Hypothalamus (tissue), 51 donors: ENCODE measurements at regions not wholly inside any gene's neighbourhood (a gene's known extent, or its start where the extent isn't known, plus 50 kb on each side); places are given as distances from the start of the nearest gene placed in this dataset.
A peak's percentile ranks its signal among the peaks of the same experiment; 100 is the strongest.
"Not testable (repeated sequence)": the region's sequence is repeated elsewhere in the genome, so short reads cannot be mapped to it uniquely, and the experiment has no call there.

ENCODE experiments used
- DNase-seq, 51 donors: peaks; one replicate each; lab custom pipeline; 2025; lab: John Stamatoyannopoulos, UW

DNA sequence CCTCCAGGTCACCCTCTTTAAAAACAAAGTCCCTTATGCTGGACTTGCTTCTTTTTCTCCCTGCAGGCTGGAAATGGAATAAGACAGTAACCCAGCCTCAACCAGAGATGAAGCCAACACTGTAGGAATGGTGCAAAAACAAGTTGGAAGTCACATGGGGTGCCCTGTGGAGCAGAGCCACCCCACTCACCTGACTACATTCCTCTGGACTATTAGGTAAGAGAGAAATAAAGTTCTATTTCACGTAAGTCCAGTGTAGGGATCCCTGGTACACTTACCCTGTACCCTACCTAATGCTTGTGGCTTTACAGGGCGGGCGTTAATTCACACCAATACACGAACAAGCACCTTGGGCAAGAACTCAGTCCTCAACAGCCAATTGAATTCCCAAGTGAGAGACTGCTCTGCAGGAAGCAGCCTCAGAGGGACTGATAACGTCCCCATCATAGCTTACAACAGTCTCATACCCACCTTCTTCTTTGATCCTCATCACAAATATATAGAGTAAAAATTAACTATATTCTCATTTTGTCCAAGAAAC, 112.5 kb upstream of the FGGY start:
- no peak for DNase-seq

DNA sequence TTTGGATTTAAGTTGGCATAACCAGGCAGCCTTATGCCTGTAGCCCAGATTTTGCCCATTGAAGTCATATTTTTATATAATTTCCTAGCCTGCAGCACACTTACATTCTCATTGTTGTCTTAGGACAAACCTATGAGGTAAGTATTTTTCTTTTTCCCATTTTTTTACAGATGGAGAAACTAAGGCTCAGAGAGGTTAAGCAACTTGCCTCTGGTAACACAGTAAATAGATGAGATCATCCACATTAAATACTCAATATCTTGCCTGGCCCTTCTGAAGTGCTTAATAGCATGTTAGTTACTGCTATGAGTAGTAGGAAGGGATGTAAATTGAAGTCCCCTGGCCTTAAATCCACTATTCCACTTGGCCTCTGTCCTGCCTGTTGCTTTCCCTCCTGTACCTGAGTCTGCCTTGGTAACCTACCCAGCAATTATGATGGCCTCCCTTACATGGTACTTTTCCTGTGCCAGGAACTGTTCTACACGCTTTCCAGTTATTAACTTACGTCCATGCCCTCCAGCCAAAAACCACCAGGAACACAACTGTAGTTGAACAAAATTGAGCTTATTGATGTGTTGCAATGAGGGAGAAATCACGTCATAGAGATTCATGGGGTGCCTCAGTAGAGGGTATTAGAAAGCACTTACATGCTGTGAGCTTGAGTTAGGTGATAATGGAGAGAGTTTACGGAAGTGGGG, 111.6 kb upstream of the FGGY start:
- no peak for DNase-seq

DNA sequence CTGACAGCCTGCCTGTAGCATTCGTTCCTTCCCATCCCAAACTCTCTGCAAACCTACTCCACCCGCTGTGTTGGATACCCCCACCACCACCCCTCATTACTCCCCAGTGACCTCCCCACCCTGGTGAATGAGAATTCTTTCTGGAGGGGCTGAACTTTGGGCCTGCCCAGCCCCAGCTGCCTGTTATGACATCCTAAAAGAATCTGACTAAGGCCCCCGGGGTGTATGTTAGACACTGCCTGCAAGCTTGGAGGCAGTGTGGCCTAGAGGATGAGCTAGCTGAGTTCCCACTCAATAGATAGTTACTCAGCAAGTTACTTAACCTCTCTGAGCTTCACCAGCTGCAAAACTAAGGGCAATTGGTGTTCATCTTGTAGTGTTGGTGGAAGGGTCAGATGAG, 110.2 kb upstream of the FGGY start:
- DNase-seq, result no peak

DNA sequence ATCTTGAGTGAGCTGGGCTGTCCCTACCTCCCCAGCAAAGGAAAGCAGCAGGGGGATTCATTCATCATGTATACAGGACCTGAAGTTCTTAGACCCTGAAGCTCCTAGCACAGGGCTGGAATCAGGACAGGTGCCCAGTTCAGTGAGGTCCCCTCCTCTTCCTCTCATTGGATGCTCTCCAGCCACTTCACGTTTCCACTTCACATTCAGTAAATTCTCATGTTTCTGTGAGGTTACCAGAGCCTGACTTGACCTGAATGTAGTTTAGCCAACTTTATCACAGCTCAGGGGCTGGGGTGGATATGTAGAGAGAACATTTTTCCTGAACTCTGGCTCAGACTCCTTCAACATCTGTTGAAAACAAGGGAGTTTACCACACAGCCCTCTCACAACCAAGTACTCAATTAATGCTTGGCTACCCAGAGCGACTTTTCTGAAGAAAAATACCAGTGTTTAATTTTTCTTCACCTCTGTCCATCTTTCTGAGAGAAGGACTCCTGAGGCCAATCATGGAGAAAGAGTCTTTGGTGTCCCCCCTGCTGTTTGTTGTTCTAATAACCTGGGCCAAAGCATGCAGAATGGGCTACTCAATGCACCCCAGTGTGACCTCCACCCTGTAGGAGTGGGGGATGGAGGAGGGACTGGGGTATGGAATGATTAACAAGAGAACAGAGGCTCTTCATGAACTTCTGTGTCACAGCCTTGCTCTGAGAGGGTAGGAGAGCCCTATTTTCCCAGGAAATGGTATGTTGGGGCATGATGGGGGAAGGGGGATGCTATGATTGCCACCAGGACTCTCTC, 108.3 kb upstream of the FGGY start:
- DNase-seq, result no peak

DNA sequence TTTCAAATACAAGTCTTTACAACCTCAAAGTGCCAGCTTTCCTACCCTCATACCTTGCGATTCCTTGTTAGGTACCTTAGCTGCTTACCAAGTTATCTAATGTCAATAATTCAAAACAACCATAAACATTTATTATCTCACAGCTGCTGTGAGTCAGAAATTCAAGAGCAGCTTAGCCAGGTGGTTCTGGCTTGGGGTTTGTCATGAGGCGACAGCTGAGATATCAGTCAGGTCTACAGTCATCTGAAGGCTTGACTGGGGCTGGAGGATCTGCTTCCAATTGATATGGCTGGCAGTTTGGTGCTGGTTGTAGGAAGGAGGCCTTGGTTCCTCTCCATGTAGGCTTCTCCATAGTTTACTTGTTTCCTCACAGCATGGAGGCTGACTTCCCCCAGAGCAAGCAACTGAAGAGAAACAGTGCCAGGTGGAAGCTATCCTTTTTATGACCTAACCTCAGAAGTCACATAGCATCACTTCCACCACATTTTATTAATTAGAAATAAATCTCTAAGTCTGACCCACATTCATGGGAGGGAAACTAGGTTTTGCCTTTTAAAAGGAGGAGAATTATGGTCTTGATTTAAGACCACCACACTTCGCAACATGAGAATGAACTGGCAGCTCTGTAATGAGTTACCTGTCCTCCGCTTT, 103.3 kb upstream of the FGGY start:
- DNase-seq, result no peak

DNA sequence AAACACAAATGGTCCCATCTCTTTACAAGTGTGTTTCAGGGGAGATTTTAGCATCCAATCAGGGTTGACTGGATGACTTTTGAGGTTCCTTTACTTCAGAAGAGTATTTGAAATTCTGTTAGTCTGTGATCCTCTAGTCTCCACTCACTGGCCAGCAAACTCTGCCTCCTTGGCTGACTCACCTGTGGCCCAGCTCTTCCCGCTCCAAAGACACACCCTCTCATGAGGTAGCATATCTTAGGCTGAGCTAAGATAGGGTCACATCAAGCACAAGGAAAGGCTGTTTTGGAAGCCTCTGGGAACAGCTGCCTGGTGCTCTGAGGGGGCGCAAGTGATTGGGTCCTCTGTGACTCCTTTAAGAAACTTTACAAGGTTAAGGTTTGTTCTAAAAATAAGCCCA, 102.3 kb upstream of the FGGY start:
- DNase-seq, result no peak

DNA sequence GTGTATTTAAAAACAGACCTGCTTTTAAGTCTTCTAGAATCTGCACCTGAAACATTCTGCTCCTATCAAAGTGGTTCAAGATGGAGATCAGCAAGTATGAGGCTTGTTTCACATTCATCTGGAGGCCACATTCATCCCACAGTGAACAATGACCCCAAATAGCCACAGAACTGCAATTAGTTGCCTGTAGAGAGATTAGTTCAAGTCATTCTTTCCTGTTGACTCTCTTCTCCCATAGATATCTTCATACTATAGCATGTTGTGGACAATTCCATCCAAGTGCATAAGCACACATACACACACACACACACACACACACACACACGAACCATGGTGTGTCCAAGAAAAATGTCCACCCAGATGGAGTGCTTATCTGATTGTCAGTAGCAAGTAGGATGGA, 101.7 kb upstream of the FGGY start:
- no peak for DNase-seq

DNA sequence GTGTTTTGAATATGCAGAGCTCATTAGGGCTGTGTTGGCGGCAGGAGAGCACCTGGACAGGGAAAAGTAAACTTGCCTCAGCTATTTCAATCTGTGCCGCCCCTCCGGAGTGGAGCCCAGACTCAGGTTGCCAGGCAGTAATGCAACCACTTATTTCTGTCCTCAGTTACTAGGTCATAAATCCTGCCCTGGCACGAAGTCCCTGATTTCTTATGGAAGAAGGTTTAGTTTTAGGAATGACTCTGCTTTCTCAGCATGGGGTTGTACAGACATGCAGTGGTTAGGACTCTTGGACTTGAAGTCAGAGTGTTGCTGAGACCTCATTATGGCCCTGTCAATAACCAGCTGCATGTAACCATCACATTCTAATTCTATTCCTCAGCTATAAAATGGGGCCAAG, 98.3 kb upstream of the FGGY start:
- DNase-seq, result no peak

DNA sequence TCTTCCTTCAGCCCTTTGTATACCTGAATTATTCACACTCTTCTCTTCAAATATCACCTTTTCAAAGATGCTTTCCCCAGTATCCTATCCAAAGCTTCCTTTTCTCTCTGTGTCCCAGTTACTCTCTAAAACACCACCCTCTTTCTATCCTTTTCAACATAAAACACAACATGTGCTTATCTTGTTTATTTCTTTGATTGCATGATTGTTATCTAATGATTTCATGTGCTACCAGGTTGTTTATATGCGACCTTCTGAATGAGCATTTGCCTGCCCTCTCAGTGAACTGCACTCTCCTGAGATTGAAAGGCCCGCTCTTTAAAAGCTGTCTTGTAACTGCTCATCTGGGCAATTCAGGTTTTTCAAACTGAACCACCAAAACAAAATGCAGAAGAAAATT, 97.7 kb upstream of the FGGY start:
- DNase-seq, result no peak

DNA sequence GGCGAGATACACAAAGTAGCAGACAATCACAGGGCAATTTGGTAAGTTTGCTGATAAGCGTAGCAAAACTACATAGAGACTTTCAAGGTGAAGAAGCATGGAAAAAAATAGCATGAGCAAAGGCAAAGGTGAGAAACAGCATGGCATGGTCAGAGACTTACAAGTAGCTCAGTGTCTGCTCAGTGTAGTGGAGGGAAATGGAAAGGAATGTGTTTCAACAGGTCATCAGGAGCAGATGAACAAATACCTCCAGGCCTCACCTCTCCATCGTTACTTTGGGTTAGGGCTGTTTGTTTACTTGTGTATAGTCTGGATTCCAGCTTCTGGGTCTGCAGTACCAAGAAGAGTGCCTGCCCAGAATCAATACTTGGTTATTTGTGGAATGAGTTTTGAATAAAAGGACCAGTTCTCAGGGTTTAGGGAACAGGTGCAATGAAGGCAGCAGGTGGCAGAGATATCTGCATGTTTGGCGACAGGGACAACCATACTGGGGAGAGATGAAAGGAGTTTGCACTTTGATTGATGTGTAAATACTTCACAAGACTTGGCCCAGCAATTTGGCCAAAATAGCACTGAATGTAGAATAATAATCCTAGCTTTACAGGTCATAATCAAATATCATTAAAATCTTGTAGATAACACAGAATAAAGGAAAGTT, 97.0 kb upstream of the FGGY start:
- no peak for DNase-seq

DNA sequence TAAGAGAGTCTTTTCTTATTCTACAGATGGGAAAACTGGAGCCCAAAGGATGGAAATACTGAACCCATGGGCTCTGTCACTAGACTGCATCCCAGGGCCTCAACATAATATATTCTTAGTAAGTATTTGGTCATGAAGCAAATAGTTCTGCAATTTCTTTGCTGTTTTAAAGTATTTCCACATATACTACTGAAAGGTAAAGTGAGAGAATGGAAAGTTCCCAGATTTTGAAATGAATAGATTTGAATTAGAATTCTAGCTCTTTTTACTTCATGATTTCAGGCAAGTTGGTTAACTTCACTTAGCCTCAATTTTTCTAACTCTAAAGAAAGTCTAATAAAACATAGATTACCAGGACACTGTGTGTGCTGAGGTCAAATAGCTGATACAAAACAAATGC, 95.6 kb upstream of the FGGY start:
- DNase-seq, result no peak

DNA sequence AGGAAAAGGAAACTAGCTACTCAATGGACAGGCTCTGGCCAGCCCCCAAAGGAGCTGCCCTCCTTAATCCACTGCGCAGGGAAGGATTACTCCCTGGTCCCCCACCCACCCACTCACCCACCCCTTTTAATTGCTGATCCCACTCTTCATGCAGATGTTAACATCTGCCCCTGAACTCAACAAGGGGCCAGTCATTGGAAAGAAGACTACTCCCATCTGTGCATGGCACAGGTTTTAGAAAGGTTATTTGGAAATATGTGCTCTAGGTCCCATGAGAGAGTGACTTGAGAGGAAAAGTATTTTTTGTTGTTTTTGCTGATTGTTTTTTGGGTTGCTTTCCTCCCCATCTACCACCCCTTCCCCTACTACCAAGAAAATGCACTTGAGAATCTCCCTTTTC, 94.4 kb upstream of the FGGY start:
- DNase-seq, result no peak

DNA sequence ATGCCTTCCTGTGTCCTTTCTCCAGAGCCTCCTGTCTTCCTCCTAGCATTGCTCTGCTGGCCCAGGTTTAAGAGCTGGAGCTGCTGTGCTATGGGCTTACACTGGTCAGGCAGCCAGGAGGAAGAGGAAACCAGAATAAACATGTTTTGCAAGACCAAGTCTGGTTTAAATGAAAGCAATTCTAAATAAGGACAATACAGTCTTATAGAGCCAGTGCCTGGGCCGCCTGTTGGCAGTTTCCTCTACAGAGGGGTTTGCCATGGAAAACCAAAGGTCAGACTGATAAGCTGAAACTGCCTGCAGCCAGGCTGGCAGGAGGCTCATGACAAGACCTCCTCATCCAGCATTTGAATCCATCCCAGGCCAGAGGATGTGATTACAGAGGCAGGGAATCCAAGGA, 92.9 kb upstream of the FGGY start:
- peak in 6 of 51 donors; percentile 1 to 8 (median 2) for DNase-seq

DNA sequence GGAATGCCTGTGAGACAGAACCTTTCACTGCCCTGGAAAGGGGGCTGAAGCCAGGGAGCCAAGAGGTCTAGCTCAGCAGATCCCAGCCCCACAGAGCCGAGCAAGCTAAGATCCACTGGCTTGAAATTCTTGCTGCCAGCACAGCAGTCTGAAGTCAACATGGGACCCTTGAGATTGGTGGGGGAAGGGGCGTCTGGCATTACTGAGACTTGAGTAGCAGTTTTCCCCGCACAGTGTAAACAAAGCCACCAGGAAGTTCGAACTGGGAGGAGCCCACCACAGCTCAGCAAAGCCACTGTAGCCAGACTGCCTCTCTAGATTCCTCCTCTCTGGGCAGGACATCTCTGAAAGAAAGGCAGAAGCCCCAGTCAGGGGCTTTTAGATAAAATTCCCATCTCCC, 90.3 kb upstream of the FGGY start:
- not testable (repeated sequence) for DNase-seq

DNA sequence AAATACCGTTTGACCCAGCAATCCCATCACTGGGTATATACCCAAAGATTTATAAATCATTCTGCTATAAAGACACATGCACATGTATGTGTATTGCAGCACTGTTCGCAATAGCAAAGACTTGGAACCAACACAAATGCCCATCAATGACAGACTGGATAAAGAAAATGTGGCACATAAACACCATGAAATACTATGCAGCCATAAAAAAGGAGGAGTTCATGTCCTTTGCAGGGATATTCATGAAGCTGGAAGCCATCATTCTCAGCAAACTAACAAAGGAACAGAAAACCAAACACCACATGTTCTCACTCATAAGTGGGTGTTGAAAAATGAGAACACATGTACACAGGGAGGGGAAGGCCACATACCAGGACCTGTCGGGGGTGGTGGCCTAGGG, 86.5 kb upstream of the FGGY start:
- not testable (repeated sequence) for DNase-seq

DNA sequence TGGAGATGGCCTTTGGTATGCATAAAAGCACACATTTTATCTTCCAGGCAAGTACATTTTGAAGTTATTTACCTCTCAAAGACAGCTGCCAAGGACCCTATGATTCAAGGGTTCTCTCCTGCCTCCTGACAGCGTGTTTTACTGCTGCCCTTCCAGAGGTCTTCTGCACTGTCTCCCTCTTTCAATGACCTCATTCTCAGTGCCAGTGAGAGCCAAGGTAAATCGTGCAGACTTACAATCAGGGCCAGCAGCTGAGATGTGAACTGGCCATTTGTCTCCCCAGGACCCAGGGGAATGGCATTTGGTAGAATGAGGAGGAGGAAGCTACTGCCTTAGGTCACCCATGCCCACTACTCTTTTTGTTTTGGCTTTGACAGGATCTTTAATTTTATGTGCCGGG, 84.2 kb upstream of the FGGY start:
- DNase-seq, result no peak

DNA sequence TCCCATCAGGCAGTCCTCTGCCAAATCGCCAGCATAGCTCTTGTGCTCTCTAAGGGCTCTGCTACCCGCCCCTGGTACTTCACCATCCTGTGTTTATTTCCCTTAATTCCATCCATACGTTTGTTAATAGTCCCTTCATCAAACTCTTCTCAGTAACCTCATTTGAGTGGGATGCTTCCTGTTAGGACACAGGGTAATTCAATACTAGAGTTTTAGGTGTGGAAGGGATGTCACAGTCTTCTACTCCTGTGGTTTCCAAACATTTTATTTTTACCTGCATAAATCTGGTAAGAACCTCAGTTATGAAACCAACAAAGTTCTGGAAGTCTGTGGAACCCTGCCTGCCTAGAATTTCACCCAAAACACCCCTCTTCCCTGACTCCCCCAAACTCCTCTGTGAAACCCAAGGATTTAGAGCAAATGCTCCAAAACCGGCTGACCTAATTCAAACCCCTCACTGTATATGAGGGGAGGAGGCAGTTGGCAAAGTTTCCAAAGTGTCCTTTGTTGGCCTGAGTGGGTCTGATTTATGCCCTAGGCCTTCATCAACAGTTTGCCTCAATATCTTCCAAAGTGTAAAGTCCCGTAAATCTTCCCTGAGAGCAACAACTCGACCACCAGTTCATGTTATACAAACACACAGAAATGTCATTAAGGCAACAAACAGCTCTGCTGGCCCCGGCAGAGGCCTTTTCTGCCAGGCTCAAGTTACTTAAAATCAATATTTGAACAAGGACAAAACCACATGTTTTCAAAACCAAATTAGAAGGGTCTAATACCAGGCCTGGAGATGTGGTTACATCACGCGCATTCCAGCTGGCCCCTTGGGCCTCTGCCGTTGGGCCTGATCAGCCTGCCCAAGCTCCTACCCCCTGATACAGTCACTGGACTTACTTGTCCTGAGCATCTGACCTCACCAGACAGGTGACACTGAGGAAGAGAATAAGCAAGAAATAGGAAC, 82.4 kb upstream of the FGGY start:
- DNase-seq, result no peak

DNA sequence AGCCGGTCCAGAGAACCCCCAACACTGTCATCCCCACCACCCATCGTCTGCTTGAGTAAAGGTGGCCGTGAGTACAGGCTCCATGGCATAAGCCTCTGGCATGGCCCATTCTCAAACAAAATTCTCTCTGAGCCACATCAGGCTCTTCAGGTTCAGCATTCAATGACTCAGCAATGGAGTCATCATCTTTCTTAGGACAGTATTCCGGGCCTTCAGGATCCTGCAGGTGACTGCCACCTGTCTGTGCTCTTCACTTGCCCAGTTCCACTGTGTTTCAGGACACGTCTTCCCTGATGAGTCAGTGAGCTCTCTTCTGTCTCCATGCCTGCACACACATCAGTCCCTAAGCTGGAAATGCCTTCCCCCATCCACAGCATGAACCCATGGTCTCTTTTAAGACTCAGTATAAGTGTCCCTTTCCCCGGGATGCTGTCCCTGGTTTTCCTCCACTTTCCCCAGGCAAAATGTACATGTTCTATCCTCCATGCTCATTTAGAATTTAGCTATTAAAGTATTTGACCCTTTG, 81.1 kb upstream of the FGGY start:
- DNase-seq, result no peak

DNA sequence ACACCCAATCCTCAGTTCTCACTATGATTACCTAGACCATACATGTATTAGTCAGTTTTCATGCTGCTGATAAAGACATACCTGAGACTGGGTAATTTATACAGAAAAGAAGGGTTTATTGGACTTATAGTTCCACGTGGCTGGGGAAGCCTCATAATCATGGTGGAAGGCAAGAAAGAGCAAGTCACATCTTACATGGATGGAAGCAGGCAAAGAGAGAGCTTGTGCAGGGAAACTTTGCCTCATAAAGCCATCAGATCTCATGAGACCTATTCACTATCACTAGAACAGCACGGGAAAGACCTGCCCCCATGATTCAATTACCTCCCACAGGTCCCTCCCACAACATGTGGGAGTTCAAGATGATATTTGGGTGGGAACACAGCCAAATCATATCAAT, 79.5 kb upstream of the FGGY start:
- not testable (repeated sequence) for DNase-seq
